Colonic mucosa (tissue), 4 donors: ENCODE measurements at regions not wholly inside any gene's neighbourhood (a gene's known extent, or its start where the extent isn't known, plus 50 kb on each side); places are given as distances from the start of the nearest gene placed in this dataset.

Experiments used
- DNase-seq: peaks from one replicate; pipeline ENCODE4 v3.0.0-alpha.2; 2020
- H3K27ac ChIP-seq: fragments of 200-600 bp; one replicate; pipeline ENCODE4 v1.8.0; 2021
- H3K27me3 ChIP-seq: fragments of 200-600 bp; one replicate; pipeline ENCODE4 v1.8.0; 2021
- H3K36me3 ChIP-seq: fragments of 200-600 bp; one replicate; pipeline ENCODE4 v1.8.0; 2021
- H3K4me1 ChIP-seq: fragments of 200-600 bp; one replicate; pipeline ENCODE4 v1.8.0; 2021; ENCODE audit warnings: mild to moderate bottlenecking
- H3K4me3 ChIP-seq: fragments of 200-600 bp; one replicate; pipeline ENCODE4 v1.8.0; 2021
- H3K9ac ChIP-seq, 2 donors: one replicate each; pipeline ENCODE4 v1.7.0; 2013; ENCODE audit warnings: control low read depth in 2 of 2, low read depth in 2 of 2, low read length in 2 of 2
- H3K9me3 ChIP-seq: fragments of 200-600 bp; one replicate; pipeline ENCODE4 v1.8.0; 2021
- intact Hi-C: fragments of 100-400 bp; cut with DNase I; formaldehyde crosslinking; loops from one replicate; pipeline ENCODE4 v1.14.1; 2022
- TF ChIP-seq, protein P1 (sequence below): fragments of 200-600 bp; IDR thresholded peaks from one replicate; pipeline ENCODE4 v1.8.0; 2022; ENCODE audit warnings: antibody characterized with exemption, mild to moderate bottlenecking
- donor health status: healthy.
- donor health status: DM: no; HTN: no; CAD: no.
- donor health status: DM: no; HTN: no; CAD: no.

- intact Hi-C loops: no loop called here
- Histone ChIP-seq H3K27ac (no peak overlapping the region), H3K27me3 (no peaks in the 10 kb centered on the region), H3K4me1 (no peaks in the 10 kb centered on the region), H3K36me3 (no peaks in the 10 kb centered on the region), H3K4me3 (no peak overlapping the region), H3K9me3 (no peaks in the 10 kb centered on the region), H3K9ac (no peak overlapping the region)
- DNase-seq: no peak
- TF ChIP-seq, protein P1, sequence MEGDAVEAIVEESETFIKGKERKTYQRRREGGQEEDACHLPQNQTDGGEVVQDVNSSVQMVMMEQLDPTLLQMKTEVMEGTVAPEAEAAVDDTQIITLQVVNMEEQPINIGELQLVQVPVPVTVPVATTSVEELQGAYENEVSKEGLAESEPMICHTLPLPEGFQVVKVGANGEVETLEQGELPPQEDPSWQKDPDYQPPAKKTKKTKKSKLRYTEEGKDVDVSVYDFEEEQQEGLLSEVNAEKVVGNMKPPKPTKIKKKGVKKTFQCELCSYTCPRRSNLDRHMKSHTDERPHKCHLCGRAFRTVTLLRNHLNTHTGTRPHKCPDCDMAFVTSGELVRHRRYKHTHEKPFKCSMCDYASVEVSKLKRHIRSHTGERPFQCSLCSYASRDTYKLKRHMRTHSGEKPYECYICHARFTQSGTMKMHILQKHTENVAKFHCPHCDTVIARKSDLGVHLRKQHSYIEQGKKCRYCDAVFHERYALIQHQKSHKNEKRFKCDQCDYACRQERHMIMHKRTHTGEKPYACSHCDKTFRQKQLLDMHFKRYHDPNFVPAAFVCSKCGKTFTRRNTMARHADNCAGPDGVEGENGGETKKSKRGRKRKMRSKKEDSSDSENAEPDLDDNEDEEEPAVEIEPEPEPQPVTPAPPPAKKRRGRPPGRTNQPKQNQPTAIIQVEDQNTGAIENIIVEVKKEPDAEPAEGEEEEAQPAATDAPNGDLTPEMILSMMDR: no peak
These were observed 675.8 kb downstream of the DIAPH3 start for GRCh38 chr13:59487883-59488282.

GRCh38 chr13:59488436-59488835, 675.3 kb downstream of the DIAPH3 start:
- no peak for DNase-seq
- no peaks in the 10 kb centered on the region for H3K4me1 ChIP-seq
- H3K9ac ChIP-seq: no peak overlapping the region
- H3K27me3 ChIP-seq: no peaks in the 10 kb centered on the region
- no peak overlapping the region for H3K27ac ChIP-seq
- no peaks in the 10 kb centered on the region for H3K9me3 ChIP-seq
- intact Hi-C loops: no loop called here
- no peaks in the 10 kb centered on the region for H3K36me3 ChIP-seq
- no peak overlapping the region for H3K4me3 ChIP-seq
- TF ChIP-seq, protein P1: no peak

GRCh38 chr13:59490651-59491050, 673.1 kb downstream of the DIAPH3 start:
- intact Hi-C loops: no loop called here
- H3K4me3 ChIP-seq: no peak overlapping the region
- H3K9ac ChIP-seq: no peak overlapping the region
- H3K36me3 ChIP-seq: no peaks in the 10 kb centered on the region
- TF ChIP-seq, protein P1: no peak
- DNase-seq: no peak
- no peaks in the 10 kb centered on the region for H3K4me1 ChIP-seq
- H3K27me3 ChIP-seq: no peaks in the 10 kb centered on the region
- no peak overlapping the region for H3K27ac ChIP-seq
- no peaks in the 10 kb centered on the region for H3K9me3 ChIP-seq

GRCh38 chr13:59492030-59492636, 671.6 kb downstream of the DIAPH3 start:
- Histone ChIP-seq H3K27ac (no peak overlapping the region), H3K9me3 (no peaks in the 10 kb centered on the region), H3K9ac (no peak overlapping the region), H3K4me3 (no peak overlapping the region), H3K4me1 (no peaks in the 10 kb centered on the region), H3K27me3 (no peaks in the 10 kb centered on the region), H3K36me3 (no peaks in the 10 kb centered on the region)
- intact Hi-C loops: no loop called here
- TF ChIP-seq, protein P1: no peak
- no peak for DNase-seq

GRCh38 chr13:59493436-59493965, 670.2 kb downstream of the DIAPH3 start:
- Histone ChIP-seq H3K27me3 (no peaks in the 10 kb centered on the region), H3K36me3 (no peaks in the 10 kb centered on the region), H3K9ac (no peak overlapping the region), H3K27ac (no peak overlapping the region), H3K9me3 (no peaks in the 10 kb centered on the region), H3K4me3 (no peak overlapping the region), H3K4me1 (no peaks in the 10 kb centered on the region)
- intact Hi-C loops: no loop called here
- no peak for DNase-seq
- TF ChIP-seq, protein P1: no peak
